ENCODE measurements at regions not wholly inside any gene's neighbourhood (a gene's known extent, or its start where the extent isn't known, plus 50 kb on each side); places are given as distances from the start of the nearest gene placed in this dataset.

- no peaks in the 10 kb centered on the region for H3K36me3 ChIP-seq (ENCODE audit: low read depth)
- DNase-seq (no peak), ATAC-seq (no peak)
- TF ChIP-seq CTCF (IDR thresholded peaks at IDR 0.05), result no peak
- no peak overlapping the region for H3K4me3 ChIP-seq
- intact Hi-C loops (cut with DNase I, micrococcal nuclease), result no loop called here
- H3K4me1 ChIP-seq (ENCODE audit: low read depth), result no peaks in the 10 kb centered on the region
- no peaks in the 10 kb centered on the region for H3K9me3 ChIP-seq
These were observed 288.3 kb downstream of the SDHAF3 start for GRCh38 chr7:97405835-97406234.

DNA sequence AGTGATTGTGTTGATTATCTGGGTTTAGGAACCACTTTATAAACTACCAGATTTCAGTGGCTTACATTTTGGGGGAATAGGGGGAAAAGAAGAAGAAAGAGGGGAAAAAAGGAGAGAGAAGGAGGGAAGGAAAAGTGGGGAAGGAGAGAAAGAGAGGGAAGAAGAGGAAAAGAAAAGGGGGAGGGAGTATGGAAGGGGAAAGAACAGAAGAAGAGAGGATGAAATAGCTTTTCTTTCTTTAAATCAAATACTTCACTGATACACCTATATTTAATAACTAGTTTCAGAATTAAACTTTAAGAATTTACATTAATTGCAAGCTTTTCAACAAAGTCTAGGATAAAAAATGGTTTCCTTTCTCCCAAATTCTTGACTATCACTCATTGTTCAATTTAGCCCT lies 289.6 kb downstream of the SDHAF3 start:
- no peak for ATAC-seq
- Histone ChIP-seq H3K36me3 (ENCODE audit: low read depth) (no peaks in the 10 kb centered on the region), H3K4me1 (ENCODE audit: low read depth) (no peaks in the 10 kb centered on the region), H3K4me3 (no peak overlapping the region), H3K9me3 (no peaks in the 10 kb centered on the region)
- no peak for DNase-seq
- intact Hi-C loops (cut with DNase I, micrococcal nuclease), result no loop called here
- no peak for TF ChIP-seq CTCF (IDR thresholded peaks at IDR 0.05)

DNA sequence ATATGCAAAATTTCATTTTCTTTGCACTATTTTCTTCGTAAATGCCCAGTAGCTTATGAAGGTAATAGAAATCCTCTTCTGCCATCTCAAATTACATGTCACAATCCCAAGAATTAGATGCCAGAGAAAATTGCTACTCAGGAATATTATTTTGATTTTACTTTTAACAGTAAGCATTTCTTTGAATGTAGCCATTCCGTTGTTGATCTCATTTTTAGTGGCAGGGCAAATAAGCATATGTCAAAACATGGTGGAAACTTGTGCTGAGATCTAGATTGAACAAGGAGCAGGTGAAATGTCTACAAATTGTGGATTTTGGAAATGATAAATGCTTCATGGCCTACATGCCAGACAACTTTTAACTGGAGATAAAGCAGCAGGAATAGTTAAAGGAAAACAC lies 291.8 kb downstream of the SDHAF3 start:
- H3K36me3 ChIP-seq (ENCODE audit: low read depth), result no peaks in the 10 kb centered on the region
- no peak for TF ChIP-seq CTCF (IDR thresholded peaks at IDR 0.05)
- no peak for ATAC-seq

GRCh38 chr7:97418312-97418711 lies 300.8 kb downstream of the SDHAF3 start:
- intact Hi-C loops (cut with DNase I, micrococcal nuclease), result no loop called here
- no peak for TF ChIP-seq CTCF (IDR thresholded peaks at IDR 0.05)
- peak in 2 of 3 donors; percentile 10 to 26 for DNase-seq
- Histone ChIP-seq H3K4me1 (ENCODE audit: low read depth) (no peaks in the 10 kb centered on the region), H3K4me3 (no peak overlapping the region), H3K36me3 (ENCODE audit: low read depth) (no peaks in the 10 kb centered on the region), H3K9me3 (no peaks in the 10 kb centered on the region)
- ATAC-seq, result peak; percentile 26

More for the DNA sequence above, 291.8 kb downstream of the SDHAF3 start:
- DNase-seq, result no peak
- intact Hi-C loops (cut with DNase I, micrococcal nuclease), result no loop called here
- Histone ChIP-seq H3K4me3 (no peak overlapping the region), H3K4me1 (ENCODE audit: low read depth) (no peaks in the 10 kb centered on the region), H3K9me3 (no peaks in the 10 kb centered on the region)

GRCh38 chr7:97419898-97420297 lies 302.4 kb downstream of the SDHAF3 start:
- intact Hi-C loops (cut with DNase I, micrococcal nuclease), result no loop called here
- ATAC-seq, result no peak
- no peak for TF ChIP-seq CTCF (IDR thresholded peaks at IDR 0.05)
- Histone ChIP-seq H3K4me1 (ENCODE audit: low read depth) (no peaks in the 10 kb centered on the region), H3K9me3 (no peaks in the 10 kb centered on the region), H3K36me3 (ENCODE audit: low read depth) (no peaks in the 10 kb centered on the region), H3K4me3 (no peak overlapping the region)
- no peak for DNase-seq

- Histone ChIP-seq H3K4me3 (no peak overlapping the region), H3K9me3 (no peaks in the 10 kb centered on the region), H3K4me1 (ENCODE audit: low read depth) (no peaks in the 10 kb centered on the region), H3K36me3 (ENCODE audit: low read depth) (no peaks in the 10 kb centered on the region)
- intact Hi-C loops (cut with DNase I, micrococcal nuclease), result no loop called here
- TF ChIP-seq CTCF (IDR thresholded peaks at IDR 0.05), result no peak
- no peak for ATAC-seq
- DNase-seq, result no peak
These were observed 303.9 kb downstream of the SDHAF3 start for GRCh38 chr7:97421307-97421930.

All from mucosa of descending colon (tissue), 3 donors.